ENCODE measurements at regions not wholly inside any gene's neighbourhood (a gene's known extent, or its start where the extent isn't known, plus 50 kb on each side); places are given as distances from the start of the nearest gene placed in this dataset.

DNA sequence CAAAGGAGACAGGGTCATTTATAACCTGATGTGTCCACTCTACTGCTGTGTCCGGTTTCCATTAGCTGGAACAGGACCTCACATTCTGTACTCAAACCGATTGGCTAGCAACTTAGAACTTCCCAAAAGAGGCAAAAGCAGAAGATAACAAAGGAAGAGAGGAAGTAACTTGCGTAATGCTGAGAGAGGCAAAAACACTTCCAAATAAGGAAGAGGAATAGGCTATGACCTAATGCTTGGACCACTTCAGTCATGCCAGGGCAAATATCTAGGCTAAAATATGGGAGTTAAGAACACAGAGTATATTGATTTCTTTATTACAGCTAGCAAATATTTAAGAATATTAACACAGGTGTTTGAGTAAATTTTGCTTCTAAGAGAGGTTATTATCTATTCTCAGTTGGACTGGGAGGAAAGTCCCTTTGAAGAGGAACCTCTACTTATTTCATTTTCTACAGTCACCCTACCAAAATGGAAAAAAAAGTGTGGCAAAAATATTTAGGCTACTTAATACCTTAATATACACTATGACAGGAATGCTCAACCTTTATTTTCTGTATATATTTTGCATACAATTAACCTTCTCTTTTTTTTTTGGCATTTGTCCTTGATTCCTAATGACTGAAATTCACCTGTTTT lies 499.8 kb upstream of the CHORDC1 start:
- TF ChIP-seq, protein P1, sequence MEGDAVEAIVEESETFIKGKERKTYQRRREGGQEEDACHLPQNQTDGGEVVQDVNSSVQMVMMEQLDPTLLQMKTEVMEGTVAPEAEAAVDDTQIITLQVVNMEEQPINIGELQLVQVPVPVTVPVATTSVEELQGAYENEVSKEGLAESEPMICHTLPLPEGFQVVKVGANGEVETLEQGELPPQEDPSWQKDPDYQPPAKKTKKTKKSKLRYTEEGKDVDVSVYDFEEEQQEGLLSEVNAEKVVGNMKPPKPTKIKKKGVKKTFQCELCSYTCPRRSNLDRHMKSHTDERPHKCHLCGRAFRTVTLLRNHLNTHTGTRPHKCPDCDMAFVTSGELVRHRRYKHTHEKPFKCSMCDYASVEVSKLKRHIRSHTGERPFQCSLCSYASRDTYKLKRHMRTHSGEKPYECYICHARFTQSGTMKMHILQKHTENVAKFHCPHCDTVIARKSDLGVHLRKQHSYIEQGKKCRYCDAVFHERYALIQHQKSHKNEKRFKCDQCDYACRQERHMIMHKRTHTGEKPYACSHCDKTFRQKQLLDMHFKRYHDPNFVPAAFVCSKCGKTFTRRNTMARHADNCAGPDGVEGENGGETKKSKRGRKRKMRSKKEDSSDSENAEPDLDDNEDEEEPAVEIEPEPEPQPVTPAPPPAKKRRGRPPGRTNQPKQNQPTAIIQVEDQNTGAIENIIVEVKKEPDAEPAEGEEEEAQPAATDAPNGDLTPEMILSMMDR (IDR thresholded peaks at IDR 0.05): no peak
- Histone ChIP-seq H3K9ac (ENCODE audit: low read depth in 2 of 2, low read length in 2 of 2) (no peak overlapping the region), H3K27ac (no peak overlapping the region), H3K4me3 (no peak overlapping the region), H3K9me3 (no peaks in the 10 kb centered on the region), H3K4me1 (no peaks in the 10 kb centered on the region), H3K36me3 (no peaks in the 10 kb centered on the region), H3K27me3 (no peaks in the 10 kb centered on the region)
- intact Hi-C loops (cut with DNase I): no loop called here
- DNase-seq: no peak

DNA sequence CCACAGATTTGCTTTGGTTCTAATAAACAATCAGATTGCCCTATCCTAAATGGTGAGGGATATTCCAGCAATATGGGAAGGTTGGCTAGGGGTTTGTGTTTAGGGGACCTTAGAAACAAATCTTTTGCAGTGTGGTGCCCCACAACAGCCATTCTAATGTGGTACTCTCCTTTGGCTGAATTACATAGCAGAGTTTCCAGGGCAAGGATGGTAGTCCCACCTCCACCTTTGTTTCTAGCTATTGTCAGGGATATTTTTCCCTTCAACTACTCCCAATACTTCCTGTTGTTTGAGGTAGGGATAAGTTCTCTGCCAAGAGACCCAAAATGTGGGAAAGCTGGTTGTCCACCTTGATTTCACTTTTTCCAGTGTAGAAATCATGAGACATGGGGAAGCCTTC lies 494.7 kb upstream of the CHORDC1 start:
- no peaks in the 10 kb centered on the region for H3K36me3 ChIP-seq
- H3K4me1 ChIP-seq: no peaks in the 10 kb centered on the region
- no peaks in the 10 kb centered on the region for H3K27me3 ChIP-seq
- no peak for DNase-seq
- no peaks in the 10 kb centered on the region for H3K9me3 ChIP-seq
- no peak overlapping the region for H3K27ac ChIP-seq
- H3K9ac ChIP-seq (ENCODE audit: low read depth in 2 of 2, low read length in 2 of 2): no peak overlapping the region
- no peak overlapping the region for H3K4me3 ChIP-seq
- TF ChIP-seq, protein P1 (IDR thresholded peaks at IDR 0.05): no peak
- intact Hi-C loops (cut with DNase I): no loop called here

DNA sequence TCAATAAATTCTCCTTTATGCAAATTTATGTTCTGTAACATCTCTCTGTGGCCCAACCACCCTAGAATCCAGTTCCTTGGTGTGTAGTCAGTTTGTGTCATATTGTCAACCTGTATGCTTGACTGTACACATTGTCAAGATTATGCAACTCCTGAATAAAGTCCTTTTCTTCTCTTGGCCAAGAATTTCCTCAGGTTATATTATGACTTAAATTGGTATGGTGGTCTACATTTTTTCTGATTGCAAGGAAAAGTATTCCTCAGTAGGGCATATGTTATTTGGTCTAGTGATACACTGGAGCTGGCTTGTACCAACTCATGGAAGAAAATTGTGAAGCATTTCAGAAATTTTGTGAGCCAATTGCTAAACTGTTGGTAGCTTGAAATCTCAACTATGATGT lies 482.8 kb upstream of the CHORDC1 start:
- no peaks in the 10 kb centered on the region for H3K36me3 ChIP-seq
- no peak overlapping the region for H3K9ac ChIP-seq (ENCODE audit: low read depth in 2 of 2, low read length in 2 of 2)
- no peak overlapping the region for H3K4me3 ChIP-seq
- TF ChIP-seq, protein P1 (IDR thresholded peaks at IDR 0.05): no peak
- no peaks in the 10 kb centered on the region for H3K9me3 ChIP-seq
- no peak for DNase-seq
- no peaks in the 10 kb centered on the region for H3K27me3 ChIP-seq
- H3K27ac ChIP-seq: no peak overlapping the region
- H3K4me1 ChIP-seq: no peaks in the 10 kb centered on the region
- intact Hi-C loops (cut with DNase I): no loop called here

DNA sequence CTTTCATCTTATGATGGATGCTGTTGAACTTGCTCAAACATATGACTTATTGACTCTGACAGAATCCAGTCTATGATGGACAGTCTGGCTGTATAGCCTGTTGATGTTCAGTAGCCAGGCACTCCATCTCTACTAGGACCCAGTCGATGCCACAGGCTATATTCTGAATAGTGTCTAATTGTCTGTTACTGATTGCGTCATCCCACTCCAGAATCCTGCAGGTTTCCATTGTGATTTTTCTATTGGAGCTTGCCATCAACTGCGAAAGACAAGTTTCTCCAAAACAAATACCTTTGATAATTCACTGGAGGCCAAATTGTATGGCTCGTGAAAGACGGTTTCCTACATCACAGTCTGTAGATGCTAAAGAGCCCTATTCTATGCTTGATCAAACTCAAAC lies 481.7 kb upstream of the CHORDC1 start:
- TF ChIP-seq, protein P1 (IDR thresholded peaks at IDR 0.05): no peak
- H3K36me3 ChIP-seq: no peaks in the 10 kb centered on the region
- intact Hi-C loops (cut with DNase I): no loop called here
- H3K9me3 ChIP-seq: no peaks in the 10 kb centered on the region
- no peak overlapping the region for H3K9ac ChIP-seq (ENCODE audit: low read depth in 2 of 2, low read length in 2 of 2)
- no peak overlapping the region for H3K4me3 ChIP-seq
- H3K27ac ChIP-seq: no peak overlapping the region
- no peaks in the 10 kb centered on the region for H3K4me1 ChIP-seq
- H3K27me3 ChIP-seq: no peaks in the 10 kb centered on the region
- DNase-seq: no peak

DNA sequence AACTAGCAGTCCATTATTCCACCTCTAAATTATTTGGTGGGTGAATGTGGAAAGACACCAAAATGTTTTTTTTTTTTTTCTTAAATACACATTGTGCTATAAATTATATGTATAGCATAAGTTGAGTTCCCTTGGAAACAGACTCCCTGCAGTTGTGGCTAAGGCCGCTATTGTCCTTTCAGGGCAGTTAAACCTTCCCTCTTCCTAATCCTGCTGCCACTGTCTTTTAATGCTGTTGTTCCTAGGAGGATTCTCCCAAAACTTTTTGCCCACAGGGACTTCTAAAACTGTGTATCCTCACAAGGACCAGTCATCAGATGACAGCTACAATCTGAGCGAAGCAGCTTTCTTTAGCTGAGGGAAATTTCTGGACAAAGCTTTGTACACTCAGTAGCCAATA lies 478.9 kb upstream of the CHORDC1 start:
- no peaks in the 10 kb centered on the region for H3K9me3 ChIP-seq
- no peak for DNase-seq
- H3K27me3 ChIP-seq: no peaks in the 10 kb centered on the region
- H3K36me3 ChIP-seq: no peaks in the 10 kb centered on the region
- H3K4me3 ChIP-seq: no peak overlapping the region
- no peak overlapping the region for H3K27ac ChIP-seq
- no peak overlapping the region for H3K9ac ChIP-seq (ENCODE audit: low read depth in 2 of 2, low read length in 2 of 2)
- intact Hi-C loops (cut with DNase I): no loop called here
- TF ChIP-seq, protein P1 (IDR thresholded peaks at IDR 0.05): no peak
- H3K4me1 ChIP-seq: no peaks in the 10 kb centered on the region
